ENCODE measurements at regions not wholly inside any gene's neighbourhood (a gene's known extent, or its start where the extent isn't known, plus 50 kb on each side); places are given as distances from the start of the nearest gene placed in this dataset.

GRCh38 chr20:1827974-1828785 lies 67.0 kb upstream of the SIRPA start (continued):
- TF ChIP-seq FLYWCH1 (CRISPR knock-in tag; IDR thresholded peaks at IDR 0.05) (no peak), BRD4 (CRISPR knock-in tag; IDR thresholded peaks at IDR 0.05) (no peak; the same call in 1 of the 2 replicates), ZNF282 (IDR thresholded peaks at IDR 0.05; ENCODE audit: partially characterized antibody) (no peak), PHF20 (CRISPR knock-in tag; IDR thresholded peaks at IDR 0.05) (peak; percentile 27; the same call in 1 of the 2 replicates), CENPT (CRISPR knock-in tag; IDR thresholded peaks at IDR 0.05; ENCODE audit: low read depth) (no peak), ZNF207 (IDR thresholded peaks at IDR 0.05; ENCODE audit: borderline replicate concordance) (no peak), ATRX (CRISPR knock-in tag; IDR thresholded peaks at IDR 0.05; ENCODE audit: borderline replicate concordance) (no peak), ZNF839 (CRISPR knock-in tag; IDR thresholded peaks at IDR 0.05; ENCODE audit: borderline replicate concordance) (no peak; the same call in 1 of the 2 replicates), ZMAT5 (CRISPR knock-in tag; IDR thresholded peaks at IDR 0.05; ENCODE audit: borderline replicate concordance, low read depth) (no peak), ZNF660 (CRISPR knock-in tag; IDR thresholded peaks at IDR 0.05; ENCODE audit: borderline replicate concordance, low read depth) (no peak), HCFC1 (IDR thresholded peaks at IDR 0.05; ENCODE audit: low read depth, low read length) (no peak), ZNF101 (CRISPR knock-in tag; IDR thresholded peaks at IDR 0.05; ENCODE audit: borderline replicate concordance, low read depth) (peak; percentile 23; the same call in 1 of the 2 replicates), ZNF501 (CRISPR knock-in tag; IDR thresholded peaks at IDR 0.05) (peak; percentile 50; the same call in 1 of the 2 replicates), PPARG (CRISPR knock-in tag; conservative IDR thresholded peaks at IDR 0.05) (no peak), HNRNPLL (IDR thresholded peaks at IDR 0.05; ENCODE audit: low read depth, low read length, poor library complexity, severe bottlenecking) (peak; percentile 71), PRPF4 (IDR thresholded peaks at IDR 0.05; ENCODE audit: low read depth, low read length, poor library complexity, severe bottlenecking) (peak; percentile 20)
- TF ChIP-seq, protein P1, sequence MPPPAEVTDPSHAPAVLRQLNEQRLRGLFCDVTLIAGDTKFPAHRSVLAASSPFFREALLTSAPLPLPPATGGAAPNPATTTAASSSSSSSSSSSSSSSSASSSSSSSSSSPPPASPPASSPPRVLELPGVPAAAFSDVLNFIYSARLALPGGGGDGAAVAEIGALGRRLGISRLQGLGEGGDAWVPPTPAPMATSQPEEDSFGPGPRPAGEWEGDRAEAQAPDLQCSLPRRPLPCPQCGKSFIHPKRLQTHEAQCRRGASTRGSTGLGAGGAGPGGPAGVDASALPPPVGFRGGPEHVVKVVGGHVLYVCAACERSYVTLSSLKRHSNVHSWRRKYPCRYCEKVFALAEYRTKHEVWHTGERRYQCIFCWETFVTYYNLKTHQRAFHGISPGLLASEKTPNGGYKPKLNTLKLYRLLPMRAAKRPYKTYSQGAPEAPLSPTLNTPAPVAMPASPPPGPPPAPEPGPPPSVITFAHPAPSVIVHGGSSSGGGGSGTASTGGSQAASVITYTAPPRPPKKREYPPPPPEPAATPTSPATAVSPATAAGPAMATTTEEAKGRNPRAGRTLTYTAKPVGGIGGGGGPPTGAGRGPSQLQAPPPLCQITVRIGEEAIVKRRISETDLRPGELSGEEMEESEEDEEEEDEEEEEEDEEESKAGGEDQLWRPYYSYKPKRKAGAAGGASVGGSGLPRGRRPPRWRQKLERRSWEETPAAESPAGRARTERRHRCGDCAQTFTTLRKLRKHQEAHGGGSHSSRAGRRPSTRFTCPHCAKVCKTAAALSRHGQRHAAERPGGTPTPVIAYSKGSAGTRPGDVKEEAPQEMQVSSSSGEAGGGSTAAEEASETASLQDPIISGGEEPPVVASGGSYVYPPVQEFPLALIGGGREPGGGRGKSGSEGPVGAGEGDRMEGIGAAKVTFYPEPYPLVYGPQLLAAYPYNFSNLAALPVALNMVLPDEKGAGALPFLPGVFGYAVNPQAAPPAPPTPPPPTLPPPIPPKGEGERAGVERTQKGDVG (CRISPR knock-in tag; IDR thresholded peaks at IDR 0.05; ENCODE audit: borderline replicate concordance), result 0 out of 2 replicates have a peak, but pooled peaks have one; percentile 47
- TF ChIP-seq, protein P2, sequence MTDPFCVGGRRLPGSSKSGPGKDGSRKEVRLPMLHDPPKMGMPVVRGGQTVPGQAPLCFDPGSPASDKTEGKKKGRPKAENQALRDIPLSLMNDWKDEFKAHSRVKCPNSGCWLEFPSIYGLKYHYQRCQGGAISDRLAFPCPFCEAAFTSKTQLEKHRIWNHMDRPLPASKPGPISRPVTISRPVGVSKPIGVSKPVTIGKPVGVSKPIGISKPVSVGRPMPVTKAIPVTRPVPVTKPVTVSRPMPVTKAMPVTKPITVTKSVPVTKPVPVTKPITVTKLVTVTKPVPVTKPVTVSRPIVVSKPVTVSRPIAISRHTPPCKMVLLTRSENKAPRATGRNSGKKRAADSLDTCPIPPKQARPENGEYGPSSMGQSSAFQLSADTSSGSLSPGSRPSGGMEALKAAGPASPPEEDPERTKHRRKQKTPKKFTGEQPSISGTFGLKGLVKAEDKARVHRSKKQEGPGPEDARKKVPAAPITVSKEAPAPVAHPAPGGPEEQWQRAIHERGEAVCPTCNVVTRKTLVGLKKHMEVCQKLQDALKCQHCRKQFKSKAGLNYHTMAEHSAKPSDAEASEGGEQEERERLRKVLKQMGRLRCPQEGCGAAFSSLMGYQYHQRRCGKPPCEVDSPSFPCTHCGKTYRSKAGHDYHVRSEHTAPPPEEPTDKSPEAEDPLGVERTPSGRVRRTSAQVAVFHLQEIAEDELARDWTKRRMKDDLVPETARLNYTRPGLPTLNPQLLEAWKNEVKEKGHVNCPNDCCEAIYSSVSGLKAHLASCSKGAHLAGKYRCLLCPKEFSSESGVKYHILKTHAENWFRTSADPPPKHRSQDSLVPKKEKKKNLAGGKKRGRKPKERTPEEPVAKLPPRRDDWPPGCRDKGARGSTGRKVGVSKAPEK (CRISPR knock-in tag; IDR thresholded peaks at IDR 0.05; ENCODE audit: borderline replicate concordance), result no peak
- TF ChIP-seq, protein P3, sequence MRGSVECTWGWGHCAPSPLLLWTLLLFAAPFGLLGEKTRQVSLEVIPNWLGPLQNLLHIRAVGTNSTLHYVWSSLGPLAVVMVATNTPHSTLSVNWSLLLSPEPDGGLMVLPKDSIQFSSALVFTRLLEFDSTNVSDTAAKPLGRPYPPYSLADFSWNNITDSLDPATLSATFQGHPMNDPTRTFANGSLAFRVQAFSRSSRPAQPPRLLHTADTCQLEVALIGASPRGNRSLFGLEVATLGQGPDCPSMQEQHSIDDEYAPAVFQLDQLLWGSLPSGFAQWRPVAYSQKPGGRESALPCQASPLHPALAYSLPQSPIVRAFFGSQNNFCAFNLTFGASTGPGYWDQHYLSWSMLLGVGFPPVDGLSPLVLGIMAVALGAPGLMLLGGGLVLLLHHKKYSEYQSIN (CRISPR knock-in tag; IDR thresholded peaks at IDR 0.05; ENCODE audit: borderline replicate concordance), result no peak
- TF ChIP-seq, protein P4, sequence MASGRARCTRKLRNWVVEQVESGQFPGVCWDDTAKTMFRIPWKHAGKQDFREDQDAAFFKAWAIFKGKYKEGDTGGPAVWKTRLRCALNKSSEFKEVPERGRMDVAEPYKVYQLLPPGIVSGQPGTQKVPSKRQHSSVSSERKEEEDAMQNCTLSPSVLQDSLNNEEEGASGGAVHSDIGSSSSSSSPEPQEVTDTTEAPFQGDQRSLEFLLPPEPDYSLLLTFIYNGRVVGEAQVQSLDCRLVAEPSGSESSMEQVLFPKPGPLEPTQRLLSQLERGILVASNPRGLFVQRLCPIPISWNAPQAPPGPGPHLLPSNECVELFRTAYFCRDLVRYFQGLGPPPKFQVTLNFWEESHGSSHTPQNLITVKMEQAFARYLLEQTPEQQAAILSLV (CRISPR knock-in tag; IDR thresholded peaks at IDR 0.05; ENCODE audit: borderline replicate concordance), result peak; percentile 82; the same call in 1 of the 2 replicates

Measured in HepG2 (cell line).